ENCODE measurements at regions not wholly inside any gene's neighbourhood (a gene's known extent, or its start where the extent isn't known, plus 50 kb on each side); places are given as distances from the start of the nearest gene placed in this dataset.

DNA sequence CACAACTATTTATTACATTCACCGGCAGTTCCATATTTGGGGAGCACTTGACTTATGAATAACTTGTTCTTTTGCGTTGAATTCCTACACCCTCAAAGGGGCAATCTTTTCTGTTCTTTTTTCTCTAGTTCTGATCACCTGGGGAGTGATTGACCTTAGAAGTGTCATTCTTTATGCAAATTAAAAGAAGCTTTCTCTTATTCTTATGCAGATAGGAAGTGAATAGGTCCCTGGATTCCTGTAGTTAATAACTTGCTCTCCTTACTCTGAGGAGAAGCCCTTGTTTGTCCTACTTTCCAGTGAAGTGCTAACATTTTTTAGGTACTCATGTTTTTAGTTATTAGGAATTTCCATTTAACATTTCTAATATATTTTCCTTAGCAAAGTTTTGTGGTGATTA lies 569.8 kb upstream of the LRRTM1 start:
- TF ChIP-seq, protein P1, sequence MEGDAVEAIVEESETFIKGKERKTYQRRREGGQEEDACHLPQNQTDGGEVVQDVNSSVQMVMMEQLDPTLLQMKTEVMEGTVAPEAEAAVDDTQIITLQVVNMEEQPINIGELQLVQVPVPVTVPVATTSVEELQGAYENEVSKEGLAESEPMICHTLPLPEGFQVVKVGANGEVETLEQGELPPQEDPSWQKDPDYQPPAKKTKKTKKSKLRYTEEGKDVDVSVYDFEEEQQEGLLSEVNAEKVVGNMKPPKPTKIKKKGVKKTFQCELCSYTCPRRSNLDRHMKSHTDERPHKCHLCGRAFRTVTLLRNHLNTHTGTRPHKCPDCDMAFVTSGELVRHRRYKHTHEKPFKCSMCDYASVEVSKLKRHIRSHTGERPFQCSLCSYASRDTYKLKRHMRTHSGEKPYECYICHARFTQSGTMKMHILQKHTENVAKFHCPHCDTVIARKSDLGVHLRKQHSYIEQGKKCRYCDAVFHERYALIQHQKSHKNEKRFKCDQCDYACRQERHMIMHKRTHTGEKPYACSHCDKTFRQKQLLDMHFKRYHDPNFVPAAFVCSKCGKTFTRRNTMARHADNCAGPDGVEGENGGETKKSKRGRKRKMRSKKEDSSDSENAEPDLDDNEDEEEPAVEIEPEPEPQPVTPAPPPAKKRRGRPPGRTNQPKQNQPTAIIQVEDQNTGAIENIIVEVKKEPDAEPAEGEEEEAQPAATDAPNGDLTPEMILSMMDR (IDR thresholded peaks at IDR 0.05), result no peak
- TF ChIP-seq POLR2AphosphoS5 (IDR thresholded peaks at IDR 0.05; ENCODE audit: low read depth, low read length) (no peak), TCF7L2 (IDR thresholded peaks at IDR 0.05; ENCODE audit: low read depth, low read length) (no peak)
- TF ChIP-seq, protein P2, sequence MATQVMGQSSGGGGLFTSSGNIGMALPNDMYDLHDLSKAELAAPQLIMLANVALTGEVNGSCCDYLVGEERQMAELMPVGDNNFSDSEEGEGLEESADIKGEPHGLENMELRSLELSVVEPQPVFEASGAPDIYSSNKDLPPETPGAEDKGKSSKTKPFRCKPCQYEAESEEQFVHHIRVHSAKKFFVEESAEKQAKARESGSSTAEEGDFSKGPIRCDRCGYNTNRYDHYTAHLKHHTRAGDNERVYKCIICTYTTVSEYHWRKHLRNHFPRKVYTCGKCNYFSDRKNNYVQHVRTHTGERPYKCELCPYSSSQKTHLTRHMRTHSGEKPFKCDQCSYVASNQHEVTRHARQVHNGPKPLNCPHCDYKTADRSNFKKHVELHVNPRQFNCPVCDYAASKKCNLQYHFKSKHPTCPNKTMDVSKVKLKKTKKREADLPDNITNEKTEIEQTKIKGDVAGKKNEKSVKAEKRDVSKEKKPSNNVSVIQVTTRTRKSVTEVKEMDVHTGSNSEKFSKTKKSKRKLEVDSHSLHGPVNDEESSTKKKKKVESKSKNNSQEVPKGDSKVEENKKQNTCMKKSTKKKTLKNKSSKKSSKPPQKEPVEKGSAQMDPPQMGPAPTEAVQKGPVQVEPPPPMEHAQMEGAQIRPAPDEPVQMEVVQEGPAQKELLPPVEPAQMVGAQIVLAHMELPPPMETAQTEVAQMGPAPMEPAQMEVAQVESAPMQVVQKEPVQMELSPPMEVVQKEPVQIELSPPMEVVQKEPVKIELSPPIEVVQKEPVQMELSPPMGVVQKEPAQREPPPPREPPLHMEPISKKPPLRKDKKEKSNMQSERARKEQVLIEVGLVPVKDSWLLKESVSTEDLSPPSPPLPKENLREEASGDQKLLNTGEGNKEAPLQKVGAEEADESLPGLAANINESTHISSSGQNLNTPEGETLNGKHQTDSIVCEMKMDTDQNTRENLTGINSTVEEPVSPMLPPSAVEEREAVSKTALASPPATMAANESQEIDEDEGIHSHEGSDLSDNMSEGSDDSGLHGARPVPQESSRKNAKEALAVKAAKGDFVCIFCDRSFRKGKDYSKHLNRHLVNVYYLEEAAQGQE (IDR thresholded peaks at IDR 0.05; ENCODE audit: insufficient read depth in 1 of 2, low read depth in 2 of 2, low read length in 1 of 2), result no peak

All from Panc1 (cell line).